H1 (cell line): ENCODE measurements at regions not wholly inside any gene's neighbourhood (a gene's known extent, or its start where the extent isn't known, plus 50 kb on each side); places are given as distances from the start of the nearest gene placed in this dataset.

Source experiments
- CTCF ChIA-PET: fragments of 300-600 bp; sonication (Branson Sonifier 250); formaldehyde crosslinking; loops from one replicate; lab custom pipeline; 2021; ENCODE audit not compliant: partially characterized antibody; lab: Charles Lee
- POLR2A ChIA-PET: fragments of 300-600 bp; sonication (Branson Sonifier 250); formaldehyde crosslinking; loops from one replicate; lab custom pipeline; 2021; ENCODE audit warnings: inconsistent platforms; ENCODE audit not compliant: partially characterized antibody; lab: Charles Lee
- DNase-seq, 2 experiments: peaks; one replicate each; pipeline versions ENCODE4 v3.0.0 to v3.0.0-alpha.2; 2010 to 2022; ENCODE audit warnings: low spot score in 2 of 2, low read depth in 1 of 2, mixed read lengths in 1 of 2
- FAIRE-seq: peaks from 2 replicates; lab custom pipeline; 2011; peaks lifted over from hg19 to GRCh38; lab: Jason Lieb, UNC
- H2AFZ ChIP-seq: 2 replicates; pipeline ENCODE4 v1.8.1; 2012; ENCODE audit warnings: low read length, inconsistent platforms
- H2AK5ac ChIP-seq: 2 replicates; pipeline ENCODE4 v1.6.1; 2013; ENCODE audit warnings: low read depth, low read length
- H2BK120ac ChIP-seq: replicated peaks from 2 replicates; pipeline ENCODE3; 2013; ENCODE audit warnings: low read depth, low read length, inconsistent platforms
- H2BK12ac ChIP-seq: 2 replicates; pipeline ENCODE4 v1.6.1; 2013; ENCODE audit warnings: low read depth, low read length
- H2BK15ac ChIP-seq: 2 replicates; pipeline ENCODE4 v1.6.1; 2013; ENCODE audit warnings: low read length
- H2BK20ac ChIP-seq: 2 replicates; pipeline ENCODE4 v1.6.1; 2013; ENCODE audit warnings: low read length
- H2BK5ac ChIP-seq: 2 replicates; pipeline ENCODE4 v1.6.1; 2013; ENCODE audit warnings: low read depth, low read length
- H3K14ac ChIP-seq: 2 replicates; pipeline ENCODE4 v1.6.1; 2013; ENCODE audit warnings: inconsistent platforms; ENCODE audit not compliant: insufficient read length
- H3K18ac ChIP-seq: 2 replicates; pipeline ENCODE4 v1.6.1; 2013; ENCODE audit warnings: low read length; ENCODE audit errors: extremely low read depth
- H3K23ac ChIP-seq: 2 replicates; pipeline ENCODE4 v1.6.1; 2013; ENCODE audit warnings: inconsistent platforms; ENCODE audit not compliant: insufficient read length
- H3K23me2 ChIP-seq: 2 replicates; pipeline ENCODE4 v1.6.1; 2013; ENCODE audit warnings: low read depth, low read length
- H3K27ac ChIP-seq: 2 replicates; pipeline ENCODE4 v1.6.1; 2011; ENCODE audit warnings: low read depth, low read length, inconsistent platforms
- H3K27me3 ChIP-seq, 4 experiments: replicated peaks in 1 of 4; 1 replicate in 1 of 4; 2 replicates in 3 of 4; pipeline versions ENCODE4 v1.6.1 to v1.8.1; 2011 to 2013; ENCODE audit warnings: low read length in 3 of 4, mild to moderate bottlenecking in 3 of 4, inconsistent platforms in 2 of 4, mixed read lengths in 2 of 4, moderate library complexity in 1 of 4; ENCODE audit not compliant: control insufficient read depth in 3 of 4, insufficient read depth in 3 of 4; ENCODE audit errors: extremely low read depth in 1 of 4
- H3K36me3 ChIP-seq, 4 experiments: 2 replicates each; pipeline versions ENCODE4 v1.6.1 to v1.8.1; 2011 to 2013; ENCODE audit warnings: mild to moderate bottlenecking in 4 of 4, low read length in 3 of 4, moderate library complexity in 2 of 4, control low read depth in 1 of 4, inconsistent platforms in 1 of 4; ENCODE audit not compliant: insufficient read depth in 4 of 4, control insufficient read depth in 2 of 4
- H3K4ac ChIP-seq: replicated peaks from 2 replicates; pipeline ENCODE3; 2013; ENCODE audit warnings: low read length, low read depth, mixed read lengths, inconsistent platforms; ENCODE audit not compliant: insufficient read length
- H3K4me1 ChIP-seq, 4 experiments: replicated peaks in 1 of 4; 1 replicate in 1 of 4; 2 replicates in 3 of 4; pipeline versions ENCODE4 v1.6.1 to v1.8.1; 2011 to 2013; ENCODE audit warnings: low read length in 3 of 4, inconsistent platforms in 2 of 4, mixed read lengths in 1 of 4; ENCODE audit not compliant: insufficient read depth in 4 of 4, control insufficient read depth in 3 of 4
- H3K4me2 ChIP-seq, 2 experiments: 2 replicates each; pipeline versions ENCODE4 v1.6.1 to v1.8.1; 2011 to 2013; ENCODE audit warnings: low read depth in 2 of 2, low read length in 2 of 2, control low read depth in 1 of 2, inconsistent platforms in 1 of 2, mild to moderate bottlenecking in 1 of 2; ENCODE audit not compliant: insufficient read depth in 1 of 2
- H3K4me3 ChIP-seq, 4 experiments: fragments of 200-600, 300-600 bp in 1 of 4; sonication (generic), shearing (Covaris generic), sonication (Bioruptor Twin) in 1 of 4; 2 replicates each; pipeline versions ENCODE4 v1.5.1 to v1.8.1; 2011 to 2016; ENCODE audit warnings: low read length in 4 of 4, low read depth in 3 of 4, control low read depth in 2 of 4, inconsistent platforms in 2 of 4, mild to moderate bottlenecking in 2 of 4, mixed read lengths in 1 of 4, moderate library complexity in 1 of 4; ENCODE audit not compliant: insufficient read depth in 2 of 4; ENCODE audit errors: extremely low read depth in 1 of 4
- H3K56ac ChIP-seq: replicated peaks from 2 replicates; pipeline ENCODE3; 2013; ENCODE audit warnings: low read depth, mild to moderate bottlenecking, mixed read lengths, low read length, inconsistent platforms; ENCODE audit not compliant: insufficient read length
- H3K79me1 ChIP-seq: 2 replicates; pipeline ENCODE4 v1.6.1; 2013; ENCODE audit warnings: low read depth, low read length, control low read depth
- H3K79me2 ChIP-seq, 2 experiments: 2 replicates each; pipeline versions ENCODE4 v1.6.1 to v1.8.1; 2012 to 2013; ENCODE audit warnings: low read length in 2 of 2, mild to moderate bottlenecking in 2 of 2, inconsistent platforms in 1 of 2; ENCODE audit not compliant: insufficient read depth in 2 of 2, control insufficient read depth in 1 of 2
- H3K9ac ChIP-seq, 4 experiments: replicated peaks in 1 of 4; 1 replicate in 1 of 4; 2 replicates in 3 of 4; pipeline versions ENCODE4 v1.6.1 to v1.8.1; 2011 to 2013; ENCODE audit warnings: low read depth in 3 of 4, low read length in 3 of 4, control low read depth in 2 of 4, mild to moderate bottlenecking in 2 of 4, moderate library complexity in 2 of 4, inconsistent platforms in 1 of 4; ENCODE audit errors: extremely low read depth in 1 of 4
- H3K9me3 ChIP-seq, 2 experiments: 2 replicates each; pipeline versions ENCODE4 v1.6.1 to v1.8.1; 2012 to 2013; ENCODE audit warnings: mild to moderate bottlenecking in 2 of 2, moderate library complexity in 2 of 2, control low read depth in 1 of 2, inconsistent platforms in 1 of 2, low read depth in 1 of 2, low read length in 1 of 2, mixed read lengths in 1 of 2; ENCODE audit not compliant: insufficient read depth in 2 of 2
- H4K20me1 ChIP-seq, 2 experiments: replicated peaks in 1 of 2; 2 replicates each; pipeline versions ENCODE3 to v1.8.1; 2011 to 2013; ENCODE audit warnings: inconsistent platforms in 2 of 2, low read length in 2 of 2, mild to moderate bottlenecking in 1 of 2; ENCODE audit not compliant: insufficient read depth in 2 of 2, control insufficient read depth in 1 of 2
- H4K5ac ChIP-seq: 2 replicates; pipeline ENCODE4 v1.6.1; 2013; ENCODE audit warnings: low read length, low read depth, mixed read lengths, inconsistent platforms; ENCODE audit not compliant: insufficient read length
- H4K8ac ChIP-seq: 2 replicates; pipeline ENCODE4 v1.8.0; 2013; ENCODE audit warnings: mild to moderate bottlenecking, moderate library complexity, low read length, inconsistent platforms; ENCODE audit not compliant: insufficient read depth; ENCODE audit errors: extremely low read depth
- H4K91ac ChIP-seq: replicated peaks from 2 replicates; pipeline ENCODE3; 2013; ENCODE audit warnings: low read length, mixed read lengths, inconsistent platforms; ENCODE audit not compliant: insufficient read length
- EP300 ChIP-seq, 2 experiments: IDR thresholded peaks; 1 replicate in 1 of 2; 2 replicates in 1 of 2; pipeline ENCODE4 v1.6.1; 2011 to 2012; ENCODE audit warnings: low read depth in 2 of 2, low read length in 2 of 2, mild to moderate bottlenecking in 2 of 2, borderline replicate concordance in 1 of 2, inconsistent platforms in 1 of 2, moderate library complexity in 1 of 2
- EZH2 ChIP-seq: fragments of 200-600 bp; sonication (generic); IDR thresholded peaks from 2 replicates; pipeline ENCODE4 v1.7.1; 2012; ENCODE audit warnings: low read depth, mild to moderate bottlenecking, moderate library complexity, low read length, inconsistent platforms; ENCODE audit not compliant: severe bottlenecking
- KDM5A ChIP-seq: fragments of 200-600 bp; IDR thresholded peaks from 2 replicates; pipeline ENCODE4 v1.7.1; 2012; ENCODE audit warnings: mild to moderate bottlenecking, low read length, inconsistent platforms, mixed read lengths
- NRF1 ChIP-seq: IDR thresholded peaks from 2 replicates; pipeline ENCODE4 v1.6.1; 2011; ENCODE audit warnings: mild to moderate bottlenecking, low read depth, low read length, improper control_type of control experiment
- PHF8 ChIP-seq: fragments of 200-600 bp; sonication (generic); conservative IDR thresholded peaks from 2 replicates; pipeline ENCODE4 v1.7.1; 2012; ENCODE audit warnings: low read depth, mild to moderate bottlenecking, inconsistent platforms, low read length, moderate library complexity
- SIN3A ChIP-seq, 2 experiments: IDR thresholded peaks in 1 of 2; conservative IDR thresholded peaks in 1 of 2; 2 replicates each; pipeline ENCODE4 v1.6.1; 2011 to 2012; ENCODE audit warnings: low read length in 2 of 2, improper control_type of control experiment in 1 of 2, low read depth in 1 of 2, mild to moderate bottlenecking in 1 of 2
- SIRT6 ChIP-seq: IDR thresholded peaks from one replicate; pipeline ENCODE4 v1.7.1; 2012; ENCODE audit warnings: low read length, inconsistent platforms
- TEAD4 ChIP-seq: IDR thresholded peaks from 2 replicates; pipeline ENCODE4 v1.6.1; 2012; ENCODE audit warnings: low read depth, low read length, inconsistent platforms, mixed read lengths
- WGBS, 2 experiments: shearing (Covaris generic) in 1 of 2; methylation state at CpG; one replicate each; pipeline versions ENCODE4 v1.1.6 to v1.1.7; 2013 to 2015; ENCODE audit warnings: low lambda C conversion rate in 2 of 2, mixed read lengths in 2 of 2, inconsistent platforms in 1 of 2, low coverage in 1 of 2, missing lambda C conversion rate in 1 of 2; ENCODE audit not compliant: insufficient replicate concordance in 2 of 2, insufficient coverage in 1 of 2, insufficient read length in 1 of 2; ENCODE audit errors: extremely low coverage in 1 of 2, missing lambda C conversion rate in 1 of 2; 5-methylcytosine and 5-hydroxymethylcytosine counted together

DNA sequence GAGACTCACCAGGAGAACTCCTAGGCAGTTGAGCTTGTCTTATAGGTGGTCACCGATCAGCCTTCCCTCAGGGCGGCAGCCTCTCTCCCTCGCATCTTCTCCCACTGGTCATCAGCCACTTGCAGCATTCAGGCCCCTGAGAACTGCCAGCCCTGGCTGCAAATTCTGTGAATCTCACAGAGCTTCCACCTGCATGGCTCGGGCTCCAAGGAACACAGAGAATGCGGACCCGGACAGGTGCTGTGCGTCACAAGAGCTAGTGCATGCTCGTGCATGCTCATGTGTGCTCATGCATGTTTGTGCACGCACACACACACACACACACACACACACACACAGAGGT, 176.9 kb downstream of the ARHGAP12 start:
- H4K8ac ChIP-seq, result no peak overlapping the region
- H3K18ac ChIP-seq, result no peak overlapping the region
- H4K5ac ChIP-seq, result no peak overlapping the region
- H2BK20ac ChIP-seq, result no peak overlapping the region
- H3K56ac ChIP-seq, result no peak overlapping the region
- H2BK15ac ChIP-seq, result peak overlapping the region; percentile 97; the same call in 1 of the 2 replicates
- H3K27ac ChIP-seq, result no peak overlapping the region
- POLR2A ChIA-PET, result interaction anchor here (0.8 to 1.7 kb wide), 4 partner anchors 9 to 22 kb away, joined by 3 to 4 read pairs (median 3); no protein-coding TSS in a partner anchor
- no peaks in the 10 kb centered on the region for H3K9me3 ChIP-seq
- no peak overlapping the region for H3K14ac ChIP-seq
- no peaks in the 10 kb centered on the region for H4K20me1 ChIP-seq
- no peaks in the 10 kb centered on the region; the same call in 1 of the 2 replicates for H3K23me2 ChIP-seq
- no peaks in the 10 kb centered on the region for H3K79me1 ChIP-seq
- no peaks in the 10 kb centered on the region for H3K79me2 ChIP-seq
- H2BK120ac ChIP-seq, result no peak overlapping the region
- H2AK5ac ChIP-seq, result no peak overlapping the region
- FAIRE-seq (no peak), DNase-seq (no peak)
- H3K4me3 ChIP-seq, result no peak overlapping the region
- H2BK5ac ChIP-seq, result peak overlapping the region; percentile 40; the same call in 1 of the 2 replicates
- H3K4ac ChIP-seq, result no peak overlapping the region
- 84% methylated on average over 9 of the region's 9 CpGs; no CpG with 5 or more reads in 1 of the 2 experiments for WGBS, 2 experiments
- CTCF ChIA-PET, result interaction anchor here (1.2 to 4.2 kb wide), 3 partner anchors 11 to 130 kb away, joined by 4 to 23 read pairs (median 18); no protein-coding TSS in a partner anchor
- no peak overlapping the region for H3K23ac ChIP-seq
- H4K91ac ChIP-seq, result peak overlapping the region; percentile 11
- H2AFZ ChIP-seq, result no peak overlapping the region
- no peak overlapping the region for H2BK12ac ChIP-seq
- no peak overlapping the region for H3K4me2 ChIP-seq
- no peaks in the 10 kb centered on the region for H3K27me3 ChIP-seq
- peaks cover 8 to 21% (median 18%) of the 10 kb centered on the region in 4 experiments for H3K4me1 ChIP-seq
- H3K36me3 ChIP-seq, result no peaks in the 10 kb centered on the region
- H3K9ac ChIP-seq, result no peak overlapping the region
- TF ChIP-seq EP300 (IDR thresholded peaks at IDR 0.05; ENCODE audit: borderline replicate concordance in 1 of 2, low read depth in 2 of 2, low read length in 2 of 2) (no peak), TEAD4 (no peak), EZH2 (no peak), PHF8 (no peak), KDM5A (no peak), SIRT6 (no peak), SIN3A (conservative IDR thresholded peaks at IDR 0.05 in 1 of 2, IDR thresholded peaks at IDR 0.05 in 1 of 2; ENCODE audit: low read depth in 1 of 2, low read length in 2 of 2) (no peak), NRF1 (no peak)
